ENCODE measurements at regions not wholly inside any gene's neighbourhood (a gene's known extent, or its start where the extent isn't known, plus 50 kb on each side); places are given as distances from the start of the nearest gene placed in this dataset.

GRCh38 chr3:117308353-117308752, 598.8 kb downstream of the TUSC7 start (continued):
- no peak for TF ChIP-seq BHLHE40 (IDR thresholded peaks at IDR 0.05; ENCODE audit: low read length)

- Histone ChIP-seq H3K27ac (ENCODE audit: extremely low read depth, low read depth, low read length) (no peak overlapping the region), H3K4me2 (ENCODE audit: insufficient read depth, low read length) (no peak overlapping the region), H3K4me1 (replicated peaks in 1 of 2; ENCODE audit: control insufficient read depth in 2 of 2, insufficient read depth in 2 of 2, low read length in 2 of 2) (no peaks in the 10 kb centered on the region), H3K9ac (ENCODE audit: insufficient read depth in 1 of 2, low read depth in 2 of 2, low read length in 2 of 2) (no peak overlapping the region), H3K27me3 (ENCODE audit: control insufficient read depth in 2 of 2, insufficient read depth in 2 of 2, low read length in 2 of 2) (no peaks in the 10 kb centered on the region), H3K9me3 (replicated peaks; ENCODE audit: control insufficient read depth, insufficient read depth, low read depth, low read length) (no peaks in the 10 kb centered on the region), H2AFZ (ENCODE audit: low read depth, low read length) (no peak overlapping the region), H3K79me2 (ENCODE audit: control insufficient read depth, insufficient read depth, low read length) (no peaks in the 10 kb centered on the region), H3K4me3 (no peak overlapping the region), H4K20me1 (replicated peaks; ENCODE audit: control insufficient read depth, insufficient read depth, low read length) (no peaks in the 10 kb centered on the region), H3K9me1 (ENCODE audit: control insufficient read depth, insufficient read depth, low read length) (no peaks in the 10 kb centered on the region), H3K36me3 (ENCODE audit: control insufficient read depth, insufficient read depth, low read length) (no peaks in the 10 kb centered on the region)
- POLR2A ChIA-PET = no interaction called here
- ATAC-seq = no peak
- in situ Hi-C loops (cut with MboI) (no loop called here), intact Hi-C loops (cut with micrococcal nuclease) (no loop called here)
- TF ChIP-seq NFRKB (IDR thresholded peaks at IDR 0.05; ENCODE audit: low read depth) (no peak), MAX (CRISPR knock-in tag; IDR thresholded peaks at IDR 0.05) (no peak)
- BruUV-seq (replicated peaks) = no TSS peak
- CTCF ChIA-PET (ENCODE audit: low intra/inter-chr PET ratio) = no interaction called here
- FAIRE-seq = no peak
- WGBS (ENCODE audit: insufficient coverage, low coverage, missing lambda C conversion rate) = 0% methylated on average over 1 of the region's 1 CpG
- DNase-seq (ENCODE audit: extremely low read depth in 1 of 4, low spot score in 3 of 4) = no peak
Observed at GRCh38 chr3:117308756-117309155, 599.2 kb downstream of the TUSC7 start.

GRCh38 chr3:117310536-117310935, 601.0 kb downstream of the TUSC7 start:
- 0% methylated on average over 1 of the region's 1 CpG for WGBS (ENCODE audit: insufficient coverage, low coverage, missing lambda C conversion rate)
- no peaks in the 10 kb centered on the region for H3K4me1 ChIP-seq (replicated peaks in 1 of 2; ENCODE audit: control insufficient read depth in 2 of 2, insufficient read depth in 2 of 2, low read length in 2 of 2)
- ChIA-PET POLR2A (no interaction called here), CTCF (ENCODE audit: low intra/inter-chr PET ratio) (no interaction called here)
- in situ Hi-C loops (cut with MboI) (no loop called here), intact Hi-C loops (cut with micrococcal nuclease) (no loop called here)
- no peaks in the 10 kb centered on the region for H3K27me3 ChIP-seq (ENCODE audit: control insufficient read depth in 2 of 2, insufficient read depth in 2 of 2, low read length in 2 of 2)
- BruUV-seq (replicated peaks) = no TSS peak
- TF ChIP-seq HMG20B (CRISPR knock-in tag; IDR thresholded peaks at IDR 0.05) (no peak), ZNF184 (CRISPR knock-in tag; IDR thresholded peaks at IDR 0.05) (no peak), ZNF239 (CRISPR knock-in tag; IDR thresholded peaks at IDR 0.05) (no peak), PURB (CRISPR knock-in tag; IDR thresholded peaks at IDR 0.05; ENCODE audit: low read depth) (no peak)
- no peaks in the 10 kb centered on the region for H3K36me3 ChIP-seq (ENCODE audit: control insufficient read depth, insufficient read depth, low read length)
- no peaks in the 10 kb centered on the region for H4K20me1 ChIP-seq (replicated peaks; ENCODE audit: control insufficient read depth, insufficient read depth, low read length)
- no peak overlapping the region for H3K4me3 ChIP-seq
- ATAC-seq (no peak), FAIRE-seq (no peak), DNase-seq (ENCODE audit: extremely low read depth in 1 of 4, low spot score in 3 of 4) (no peak)
- no peak overlapping the region for H2AFZ ChIP-seq (ENCODE audit: low read depth, low read length)
- no peak overlapping the region for H3K9ac ChIP-seq (ENCODE audit: insufficient read depth in 1 of 2, low read depth in 2 of 2, low read length in 2 of 2)
- H3K4me2 ChIP-seq (ENCODE audit: insufficient read depth, low read length) = no peak overlapping the region
- no peak overlapping the region for H3K27ac ChIP-seq (ENCODE audit: extremely low read depth, low read depth, low read length)
- H3K9me3 ChIP-seq (replicated peaks; ENCODE audit: control insufficient read depth, insufficient read depth, low read depth, low read length) = no peaks in the 10 kb centered on the region
- H3K9me1 ChIP-seq (ENCODE audit: control insufficient read depth, insufficient read depth, low read length) = no peaks in the 10 kb centered on the region
- H3K79me2 ChIP-seq (ENCODE audit: control insufficient read depth, insufficient read depth, low read length) = no peaks in the 10 kb centered on the region

Measured in K562 (cell line).